MM.1S (cell line): ENCODE measurements at regions not wholly inside any gene's neighbourhood (a gene's known extent, or its start where the extent isn't known, plus 50 kb on each side); places are given as distances from the start of the nearest gene placed in this dataset.

Source experiments
- DNase-seq: peaks from one replicate; pipeline ENCODE4 v3.0.0-alpha.2; 2015
- H2AFZ ChIP-seq: fragments of 300-600 bp; sonication (generic); 2 replicates; pipeline ENCODE4 v1.6.0; 2016; ENCODE audit warnings: antibody characterized with exemption, low read length
- H3F3A ChIP-seq: fragments of 300-600 bp; sonication (generic); 2 replicates; pipeline ENCODE4 v1.6.1; 2016; ENCODE audit warnings: mild to moderate bottlenecking, antibody characterized with exemption, low read length, moderate library complexity, mixed read lengths; ENCODE audit not compliant: insufficient read depth
- H3K27ac ChIP-seq: fragments of 300-600 bp; sonication (generic); 2 replicates; pipeline ENCODE4 v1.5.1; 2016; ENCODE audit warnings: mild to moderate bottlenecking, low read length
- H3K27me3 ChIP-seq: fragments of 300-600 bp; sonication (generic); replicated peaks from 2 replicates; pipeline ENCODE4 v1.6.0; 2016; ENCODE audit warnings: low read length; ENCODE audit not compliant: insufficient read depth
- H3K36me3 ChIP-seq: fragments of 300-600 bp; sonication (generic); replicated peaks from 2 replicates; pipeline ENCODE4 v1.6.1; 2016; ENCODE audit warnings: mild to moderate bottlenecking, low read length, mixed read lengths; ENCODE audit not compliant: insufficient read depth
- H3K4me1 ChIP-seq: fragments of 300-600 bp; sonication (generic); 2 replicates; pipeline ENCODE4 v1.6.1; 2016; ENCODE audit warnings: low read length, mixed read lengths
- H3K4me2 ChIP-seq: fragments of 300-600 bp; sonication (generic); 2 replicates; pipeline ENCODE4 v1.6.0; 2016; ENCODE audit warnings: low read depth, low read length
- H3K4me3 ChIP-seq: fragments of 300-600 bp; sonication (generic); 2 replicates; pipeline ENCODE4 v1.5.1; 2016; ENCODE audit warnings: low read length, mixed read lengths
- H3K79me2 ChIP-seq: fragments of 300-600 bp; sonication (generic); 2 replicates; pipeline ENCODE4 v1.6.1; 2016; ENCODE audit warnings: mixed run types, low read length, mixed read lengths
- H3K9ac ChIP-seq: fragments of 300-600 bp; sonication (generic); 2 replicates; pipeline ENCODE4 v1.6.1; 2016; ENCODE audit warnings: low read length, mixed read lengths
- H3K9me2 ChIP-seq: fragments of 300-600 bp; sonication (generic); replicated peaks from 2 replicates; pipeline ENCODE4 v1.6.1; 2016; ENCODE audit warnings: mild to moderate bottlenecking, low read length, mixed read lengths; ENCODE audit not compliant: insufficient read depth
- H3K9me3 ChIP-seq: fragments of 300-600 bp; sonication (generic); replicated peaks from 2 replicates; pipeline ENCODE4 v1.6.1; 2016; ENCODE audit warnings: mild to moderate bottlenecking, low read length, mixed read lengths; ENCODE audit not compliant: insufficient read depth
- H4K20me1 ChIP-seq: fragments of 300-600 bp; sonication (generic); 2 replicates; pipeline ENCODE4 v1.6.1; 2016; ENCODE audit warnings: mild to moderate bottlenecking, low read length, moderate library complexity, mixed read lengths; ENCODE audit not compliant: insufficient read depth
- EZH2 ChIP-seq: fragments of 300-600 bp; sonication (generic); optimal IDR thresholded peaks from 2 replicates; pipeline ENCODE3; 2017; ENCODE audit warnings: low read depth, mild to moderate bottlenecking, antibody characterized with exemption, low read length, mixed read lengths
- EZH2phosphoT487 ChIP-seq: fragments of 300-600 bp; sonication (generic); IDR thresholded peaks from 2 replicates; pipeline ENCODE4 v1.6.1; 2018; ENCODE audit warnings: antibody characterized with exemption, low read length
- TF ChIP-seq, protein P1 (sequence below): fragments of 300-600 bp; sonication (generic); IDR thresholded peaks from 2 replicates; pipeline ENCODE4 v1.5.1; 2016; ENCODE audit warnings: antibody characterized with exemption, low read length, mixed read lengths

DNA sequence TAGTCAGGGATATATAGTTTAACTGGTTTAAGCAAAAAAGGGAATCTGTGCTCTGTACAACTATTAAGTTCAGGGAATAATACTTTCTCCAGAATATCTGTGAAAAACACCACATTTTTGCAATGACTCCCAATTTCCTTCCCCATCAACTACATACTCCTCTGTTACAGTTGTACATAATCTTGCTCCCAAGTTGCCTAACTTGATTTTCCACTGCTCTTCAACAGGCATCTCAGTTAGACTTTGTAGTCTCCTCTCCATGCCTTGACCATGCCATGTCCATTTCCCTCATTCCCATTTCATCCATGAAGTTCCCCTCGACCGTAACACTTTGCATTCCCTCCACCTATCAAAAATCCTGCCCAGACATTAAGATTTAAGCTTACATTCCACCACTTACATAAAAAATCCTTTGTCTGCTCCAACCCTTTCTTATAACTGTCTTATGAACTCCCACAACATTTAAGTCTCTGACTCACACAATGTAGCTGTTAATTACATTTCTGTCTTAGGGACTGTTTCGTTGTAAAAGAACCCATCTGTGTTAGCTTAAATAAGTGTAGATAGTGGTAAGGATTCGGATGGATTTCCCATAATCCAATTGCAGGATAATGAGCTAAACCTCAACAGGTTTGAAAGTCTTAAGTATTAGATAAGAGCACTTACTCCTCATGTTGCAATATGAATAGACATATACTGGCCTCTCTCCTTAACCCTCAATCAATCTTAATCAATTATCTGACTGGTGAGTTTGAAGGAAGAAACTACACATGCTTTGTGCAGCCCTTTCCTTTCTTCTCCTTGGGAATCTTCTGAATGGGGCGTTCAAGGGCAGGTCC is 156.5 kb downstream of the PAWR start:
- TF ChIP-seq EZH2: no peak
- TF ChIP-seq, protein P1, sequence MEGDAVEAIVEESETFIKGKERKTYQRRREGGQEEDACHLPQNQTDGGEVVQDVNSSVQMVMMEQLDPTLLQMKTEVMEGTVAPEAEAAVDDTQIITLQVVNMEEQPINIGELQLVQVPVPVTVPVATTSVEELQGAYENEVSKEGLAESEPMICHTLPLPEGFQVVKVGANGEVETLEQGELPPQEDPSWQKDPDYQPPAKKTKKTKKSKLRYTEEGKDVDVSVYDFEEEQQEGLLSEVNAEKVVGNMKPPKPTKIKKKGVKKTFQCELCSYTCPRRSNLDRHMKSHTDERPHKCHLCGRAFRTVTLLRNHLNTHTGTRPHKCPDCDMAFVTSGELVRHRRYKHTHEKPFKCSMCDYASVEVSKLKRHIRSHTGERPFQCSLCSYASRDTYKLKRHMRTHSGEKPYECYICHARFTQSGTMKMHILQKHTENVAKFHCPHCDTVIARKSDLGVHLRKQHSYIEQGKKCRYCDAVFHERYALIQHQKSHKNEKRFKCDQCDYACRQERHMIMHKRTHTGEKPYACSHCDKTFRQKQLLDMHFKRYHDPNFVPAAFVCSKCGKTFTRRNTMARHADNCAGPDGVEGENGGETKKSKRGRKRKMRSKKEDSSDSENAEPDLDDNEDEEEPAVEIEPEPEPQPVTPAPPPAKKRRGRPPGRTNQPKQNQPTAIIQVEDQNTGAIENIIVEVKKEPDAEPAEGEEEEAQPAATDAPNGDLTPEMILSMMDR: no peak
- TF ChIP-seq EZH2phosphoT487: no peak
- H4K20me1 ChIP-seq: no peaks in the 10 kb centered on the region
- no peaks in the 10 kb centered on the region for H3K4me1 ChIP-seq
- no peak overlapping the region for H3K9ac ChIP-seq
- no peaks in the 10 kb centered on the region for H3K9me2 ChIP-seq
- no peaks in the 10 kb centered on the region for H3K9me3 ChIP-seq
- H3K4me2 ChIP-seq: no peak overlapping the region
- no peaks in the 10 kb centered on the region for H3K27me3 ChIP-seq
- no peak overlapping the region for H2AFZ ChIP-seq
- no peaks in the 10 kb centered on the region for H3K79me2 ChIP-seq
- DNase-seq: no peak
- no peaks in the 10 kb centered on the region for H3K36me3 ChIP-seq
- H3K27ac ChIP-seq: no peak overlapping the region
- H3F3A ChIP-seq: no peaks in the 10 kb centered on the region
- no peak overlapping the region for H3K4me3 ChIP-seq

DNA sequence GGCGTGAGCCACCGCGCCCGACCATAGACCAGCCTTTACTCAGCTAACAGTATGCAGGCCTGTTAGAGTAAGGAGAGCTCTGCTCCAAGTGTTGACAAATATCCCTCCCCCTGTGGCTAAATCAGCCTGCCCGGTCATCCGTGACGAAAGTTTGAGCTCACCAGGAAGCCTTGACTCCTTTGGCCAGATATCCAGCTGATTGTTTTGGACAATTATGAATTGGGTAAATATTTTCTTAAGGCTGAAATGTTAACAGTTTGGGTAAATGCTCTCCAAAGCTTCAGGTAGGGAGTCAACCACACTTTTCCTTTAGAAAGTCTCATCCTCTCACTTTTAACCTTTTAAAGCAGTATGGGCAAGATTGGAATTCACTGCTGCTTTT is 157.9 kb downstream of the PAWR start:
- H3K9me2 ChIP-seq: no peaks in the 10 kb centered on the region

GRCh38 chr12:79531518-79531917 is 159.2 kb downstream of the PAWR start:
- H4K20me1 ChIP-seq: no peaks in the 10 kb centered on the region
- no peak for DNase-seq
- no peaks in the 10 kb centered on the region for H3F3A ChIP-seq
- no peak overlapping the region for H3K27ac ChIP-seq
- H3K79me2 ChIP-seq: no peaks in the 10 kb centered on the region
- H3K9me2 ChIP-seq: no peaks in the 10 kb centered on the region
- H3K36me3 ChIP-seq: no peaks in the 10 kb centered on the region
- no peaks in the 10 kb centered on the region for H3K27me3 ChIP-seq
- no peak overlapping the region for H3K4me2 ChIP-seq
- TF ChIP-seq EZH2 (no peak), EZH2phosphoT487 (no peak)
- TF ChIP-seq, protein P1: no peak
- no peak overlapping the region for H3K9ac ChIP-seq
- no peaks in the 10 kb centered on the region for H3K4me1 ChIP-seq
- H3K4me3 ChIP-seq: no peak overlapping the region
- H2AFZ ChIP-seq: no peak overlapping the region
- H3K9me3 ChIP-seq: no peaks in the 10 kb centered on the region

More for the DNA sequence above, 157.9 kb downstream of the PAWR start:
- Histone ChIP-seq H3K79me2 (no peaks in the 10 kb centered on the region), H3K27me3 (no peaks in the 10 kb centered on the region), H3K27ac (no peak overlapping the region), H4K20me1 (no peaks in the 10 kb centered on the region), H3K36me3 (no peaks in the 10 kb centered on the region), H3K9me3 (no peaks in the 10 kb centered on the region), H3K9ac (no peak overlapping the region), H2AFZ (no peak overlapping the region), H3K4me3 (no peak overlapping the region), H3K4me1 (no peaks in the 10 kb centered on the region), H3K4me2 (no peak overlapping the region), H3F3A (no peaks in the 10 kb centered on the region)
- TF ChIP-seq, protein P1: no peak
- TF ChIP-seq EZH2phosphoT487 (no peak), EZH2 (no peak)
- DNase-seq: no peak
